Endothelial cell of umbilical vein (primary cell): ENCODE measurements at regions not wholly inside any gene's neighbourhood (a gene's known extent, or its start where the extent isn't known, plus 50 kb on each side); places are given as distances from the start of the nearest gene placed in this dataset.

Source experiments
- BruUV-seq: library from RNA; stranded (reverse); fragments of 400-500 nt; replicated peaks from 2 replicates; lab custom pipeline; 2021; lab: Mats Ljungman, UMichigan
- CTCF ChIA-PET: fragments of 300-600, 350-600 bp; sonication (Branson Sonifier 250); formaldehyde crosslinking; loops from one replicate; lab custom pipeline; 2021; ENCODE audit warnings: antibody characterized with exemption, inconsistent platforms; lab: Charles Lee
- POLR2A ChIA-PET: fragments of 300-600, 350-600 bp; sonication (Branson Sonifier 250); formaldehyde crosslinking; loops from one replicate; lab custom pipeline; 2021; ENCODE audit warnings: antibody characterized with exemption, inconsistent platforms; lab: Charles Lee
- DNase-seq: peaks from one replicate; pipeline ENCODE4 v3.0.0-alpha.2; 2011; ENCODE audit warnings: low read depth, low spot score
- FAIRE-seq: peaks from 2 replicates; lab custom pipeline; 2011; peaks lifted over from hg19 to GRCh38; lab: Jason Lieb, UNC
- H2AFZ ChIP-seq: 2 replicates; pipeline ENCODE4 v1.6.0; 2012; ENCODE audit warnings: low read depth, low read length, control low read depth, inconsistent platforms
- H3K27ac ChIP-seq: 2 replicates; pipeline ENCODE4 v1.5.1; 2011; ENCODE audit warnings: low read depth, mild to moderate bottlenecking, control low read depth, low read length, moderate library complexity; ENCODE audit not compliant: insufficient read depth
- H3K27me3 ChIP-seq, 2 experiments: 2 replicates each; pipeline versions ENCODE4 v1.6.0 to v1.6.1; 2011; ENCODE audit warnings: low read length in 2 of 2, mixed read lengths in 1 of 2; ENCODE audit not compliant: control insufficient read depth in 2 of 2, insufficient read depth in 2 of 2
- H3K36me3 ChIP-seq, 2 experiments: 2 replicates in 1 of 2; 3 replicates in 1 of 2; pipeline ENCODE4 v1.5.1; 2011; ENCODE audit warnings: low read length in 2 of 2, mild to moderate bottlenecking in 1 of 2, moderate library complexity in 1 of 2; ENCODE audit not compliant: control insufficient read depth in 2 of 2, insufficient read depth in 2 of 2; ENCODE audit errors: extremely low read depth in 1 of 2
- H3K4me1 ChIP-seq: 3 replicates; pipeline ENCODE4 v1.5.1; 2011; ENCODE audit warnings: mild to moderate bottlenecking, low read length; ENCODE audit not compliant: control insufficient read depth, insufficient read depth; ENCODE audit errors: extremely low read depth
- H3K4me2 ChIP-seq: 2 replicates; pipeline ENCODE4 v1.6.1; 2011; ENCODE audit warnings: low read length, control low read depth, mixed read lengths; ENCODE audit not compliant: insufficient read depth
- H3K4me3 ChIP-seq, 3 experiments: fragments of 200-600 bp in 1 of 3; sonication (generic), shearing (Covaris generic) in 1 of 3; replicated peaks in 1 of 3; 2 replicates each; pipeline ENCODE4 v1.5.1; 2011 to 2016; ENCODE audit warnings: control low read depth in 3 of 3, low read length in 3 of 3, mild to moderate bottlenecking in 2 of 3, inconsistent platforms in 1 of 3, low read depth in 1 of 3, moderate library complexity in 1 of 3; ENCODE audit not compliant: insufficient read depth in 1 of 3
- H3K79me2 ChIP-seq: 2 replicates; pipeline ENCODE4 v1.6.0; 2012; ENCODE audit warnings: low read length, inconsistent platforms; ENCODE audit not compliant: control insufficient read depth, insufficient read depth
- H3K9ac ChIP-seq: replicated peaks from 2 replicates; pipeline ENCODE3; 2011; ENCODE audit warnings: low read length, control low read depth; ENCODE audit not compliant: insufficient read depth; ENCODE audit errors: extremely low read depth
- H3K9me1 ChIP-seq: replicated peaks from 3 replicates; pipeline ENCODE4 v1.6.0; 2011; ENCODE audit warnings: mild to moderate bottlenecking, low read length; ENCODE audit not compliant: control insufficient read depth, insufficient read depth; ENCODE audit errors: extremely low read depth
- H3K9me3 ChIP-seq: replicated peaks from 2 replicates; pipeline ENCODE4 v1.5.1; 2012; ENCODE audit warnings: low read length, inconsistent platforms; ENCODE audit not compliant: control insufficient read depth, insufficient read depth
- H4K20me1 ChIP-seq: replicated peaks from 2 replicates; pipeline ENCODE3; 2011; ENCODE audit warnings: mild to moderate bottlenecking, low read length; ENCODE audit not compliant: control insufficient read depth, insufficient read depth; ENCODE audit errors: extremely low read depth
- EZH2 ChIP-seq: IDR thresholded peaks from 2 replicates; pipeline ENCODE4 v1.6.1; 2012; ENCODE audit warnings: borderline replicate concordance, low read depth, mild to moderate bottlenecking, moderate library complexity, low read length, inconsistent platforms; ENCODE audit not compliant: severe bottlenecking
- JUN ChIP-seq: IDR thresholded peaks from 2 replicates; pipeline ENCODE4 v1.6.1; 2011; ENCODE audit warnings: borderline replicate concordance, low read depth; ENCODE audit not compliant: insufficient read length, insufficient read depth
- MYC ChIP-seq: IDR thresholded peaks from one replicate; pipeline ENCODE4 v1.6.1; 2011; ENCODE audit warnings: mild to moderate bottlenecking, low read depth, low read length
- POLR2A ChIP-seq: IDR thresholded peaks from 2 replicates; pipeline ENCODE4 v1.6.1; 2012; ENCODE audit warnings: low read depth, mild to moderate bottlenecking, control low read depth, low read length
- dilution Hi-C: fragments of 300-500 bp; cut with MboI; formaldehyde crosslinking; loops from one replicate; pipeline ENCODE4 v1.15.0; 2019; ENCODE audit warnings: low sequenced_read_pairs; ENCODE audit not compliant: extremely low pct_ligation_motif_present
- intact Hi-C: fragments of 100-400 bp; cut with micrococcal nuclease; formaldehyde crosslinking; loops from one replicate; pipeline ENCODE4 v1.10.0; 2022
- TF ChIP-seq, protein P1 (sequence below), 2 donors: IDR thresholded peaks; 1 replicate in 1 of 2; 2 replicates in 1 of 2; pipeline ENCODE4 v1.5.1; 2011; ENCODE audit warnings: low read length in 2 of 2, mild to moderate bottlenecking in 2 of 2, moderate library complexity in 2 of 2, control low read depth in 1 of 2, inconsistent platforms in 1 of 2, low read depth in 1 of 2; ENCODE audit not compliant: insufficient read depth in 1 of 2; ENCODE audit errors: extremely low read depth in 1 of 2

DNA sequence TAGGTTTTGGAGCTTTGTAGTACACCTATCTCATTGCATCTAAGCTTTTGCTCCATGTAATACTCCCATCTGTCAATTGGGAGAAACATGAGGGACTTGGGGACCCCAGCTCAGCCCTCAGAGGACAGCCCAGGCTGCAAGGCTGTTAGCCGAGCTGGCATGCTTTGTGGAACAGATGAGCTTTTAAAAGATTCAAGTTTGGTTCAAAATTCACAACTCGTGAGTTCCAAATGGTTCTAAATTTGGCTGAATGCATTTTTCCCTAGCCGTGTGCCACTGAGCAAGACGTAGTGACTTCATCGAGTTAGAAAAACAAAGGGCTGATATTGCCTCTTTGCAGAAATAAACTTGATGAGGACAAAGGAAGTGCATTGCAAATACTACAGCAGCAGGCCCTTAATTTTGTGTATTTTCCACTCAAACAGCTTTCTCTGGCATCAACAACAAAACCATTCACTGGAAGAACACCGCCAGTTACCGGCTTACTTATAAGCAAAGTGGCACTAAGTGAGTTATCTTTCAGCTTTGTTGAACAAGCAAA lies 165.0 kb upstream of the HS3ST1 start:
- FAIRE-seq (no peak), DNase-seq (no peak)
- Histone ChIP-seq H3K36me3 (no peaks in the 10 kb centered on the region), H3K9ac (no peak overlapping the region), H3K79me2 (no peaks in the 10 kb centered on the region), H3K27ac (no peak overlapping the region), H3K27me3 (no peaks in the 10 kb centered on the region), H3K9me1 (no peaks in the 10 kb centered on the region), H3K4me2 (no peak overlapping the region), H3K4me3 (no peak overlapping the region), H3K9me3 (no peaks in the 10 kb centered on the region), H4K20me1 (no peaks in the 10 kb centered on the region), H2AFZ (no peak overlapping the region), H3K4me1 (peaks cover 4% of the 10 kb centered on the region)
- dilution Hi-C loops (no loop called here), intact Hi-C loops (no loop called here)
- POLR2A ChIA-PET = no interaction called here
- BruUV-seq = no TSS peak
- TF ChIP-seq JUN (no peak), EZH2 (no peak), POLR2A (no peak)
- TF ChIP-seq, protein P1, sequence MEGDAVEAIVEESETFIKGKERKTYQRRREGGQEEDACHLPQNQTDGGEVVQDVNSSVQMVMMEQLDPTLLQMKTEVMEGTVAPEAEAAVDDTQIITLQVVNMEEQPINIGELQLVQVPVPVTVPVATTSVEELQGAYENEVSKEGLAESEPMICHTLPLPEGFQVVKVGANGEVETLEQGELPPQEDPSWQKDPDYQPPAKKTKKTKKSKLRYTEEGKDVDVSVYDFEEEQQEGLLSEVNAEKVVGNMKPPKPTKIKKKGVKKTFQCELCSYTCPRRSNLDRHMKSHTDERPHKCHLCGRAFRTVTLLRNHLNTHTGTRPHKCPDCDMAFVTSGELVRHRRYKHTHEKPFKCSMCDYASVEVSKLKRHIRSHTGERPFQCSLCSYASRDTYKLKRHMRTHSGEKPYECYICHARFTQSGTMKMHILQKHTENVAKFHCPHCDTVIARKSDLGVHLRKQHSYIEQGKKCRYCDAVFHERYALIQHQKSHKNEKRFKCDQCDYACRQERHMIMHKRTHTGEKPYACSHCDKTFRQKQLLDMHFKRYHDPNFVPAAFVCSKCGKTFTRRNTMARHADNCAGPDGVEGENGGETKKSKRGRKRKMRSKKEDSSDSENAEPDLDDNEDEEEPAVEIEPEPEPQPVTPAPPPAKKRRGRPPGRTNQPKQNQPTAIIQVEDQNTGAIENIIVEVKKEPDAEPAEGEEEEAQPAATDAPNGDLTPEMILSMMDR (IDR thresholded peaks at IDR 0.05; ENCODE audit: extremely low read depth in 1 of 2, insufficient read depth in 1 of 2, low read depth in 1 of 2, low read length in 2 of 2) = no peak
- CTCF ChIA-PET = interaction anchor here (1.2 kb wide), 1 partner anchor 12 kb away, joined by 3 read pairs; no protein-coding TSS in a partner anchor

DNA sequence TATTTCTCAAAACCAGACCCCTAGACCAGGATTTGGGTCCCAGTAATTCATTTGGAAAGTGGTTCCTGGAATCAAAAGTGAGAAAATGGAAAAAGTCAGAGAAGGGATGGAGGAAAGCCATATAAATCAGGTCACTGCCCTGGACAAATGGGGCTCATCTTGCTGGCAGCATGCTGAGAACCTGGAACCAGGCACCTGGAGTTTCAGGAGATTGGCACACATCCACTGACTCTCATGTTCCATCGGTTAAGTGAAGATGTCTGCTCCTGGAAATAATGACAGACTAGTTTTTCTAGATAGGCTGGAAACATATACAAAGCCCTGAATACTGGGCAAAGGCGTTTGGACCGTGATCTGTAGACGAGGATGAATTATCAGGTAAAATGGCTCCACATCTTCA lies 163.6 kb upstream of the HS3ST1 start:
- Histone ChIP-seq H2AFZ (no peak overlapping the region), H3K36me3 (no peaks in the 10 kb centered on the region), H3K9me1 (no peaks in the 10 kb centered on the region), H3K4me2 (no peak overlapping the region), H3K27me3 (no peaks in the 10 kb centered on the region), H4K20me1 (no peaks in the 10 kb centered on the region), H3K4me1 (peaks cover 4% of the 10 kb centered on the region), H3K9me3 (no peaks in the 10 kb centered on the region), H3K79me2 (no peaks in the 10 kb centered on the region), H3K27ac (no peak overlapping the region), H3K9ac (no peak overlapping the region), H3K4me3 (no peak overlapping the region)
- ChIA-PET POLR2A (no interaction called here), CTCF (no interaction called here)
- dilution Hi-C loops (no loop called here), intact Hi-C loops (no loop called here)
- FAIRE-seq (no peak), DNase-seq (no peak)
- BruUV-seq = no TSS peak
- no peak for TF ChIP-seq POLR2A
- TF ChIP-seq MYC = no peak
